ENCODE measurements at regions not wholly inside any gene's neighbourhood (a gene's known extent, or its start where the extent isn't known, plus 50 kb on each side); places are given as distances from the start of the nearest gene placed in this dataset.

DNA sequence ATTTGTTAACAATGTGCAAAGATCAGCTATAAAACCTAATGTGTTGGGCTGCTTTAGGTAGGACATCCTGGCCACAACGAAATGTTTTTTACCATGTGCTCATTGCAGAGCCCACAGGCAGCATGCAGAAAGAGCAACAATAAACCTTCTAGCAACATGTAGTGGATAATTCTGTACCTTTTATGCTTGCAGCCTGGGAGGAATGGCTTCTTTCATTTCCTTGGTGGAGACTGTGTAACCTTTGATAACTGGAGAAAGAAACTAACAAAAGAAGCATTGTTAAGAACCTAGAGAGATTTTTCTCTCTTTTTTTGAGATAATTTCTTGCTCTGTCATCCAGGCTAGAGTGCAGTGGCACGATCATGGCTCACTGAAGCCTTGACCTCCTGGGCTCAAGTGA is 225.5 kb upstream of the PRICKLE1 start:
- DNase-seq (ENCODE audit: low spot score), result no peak
- TF ChIP-seq, protein P1, sequence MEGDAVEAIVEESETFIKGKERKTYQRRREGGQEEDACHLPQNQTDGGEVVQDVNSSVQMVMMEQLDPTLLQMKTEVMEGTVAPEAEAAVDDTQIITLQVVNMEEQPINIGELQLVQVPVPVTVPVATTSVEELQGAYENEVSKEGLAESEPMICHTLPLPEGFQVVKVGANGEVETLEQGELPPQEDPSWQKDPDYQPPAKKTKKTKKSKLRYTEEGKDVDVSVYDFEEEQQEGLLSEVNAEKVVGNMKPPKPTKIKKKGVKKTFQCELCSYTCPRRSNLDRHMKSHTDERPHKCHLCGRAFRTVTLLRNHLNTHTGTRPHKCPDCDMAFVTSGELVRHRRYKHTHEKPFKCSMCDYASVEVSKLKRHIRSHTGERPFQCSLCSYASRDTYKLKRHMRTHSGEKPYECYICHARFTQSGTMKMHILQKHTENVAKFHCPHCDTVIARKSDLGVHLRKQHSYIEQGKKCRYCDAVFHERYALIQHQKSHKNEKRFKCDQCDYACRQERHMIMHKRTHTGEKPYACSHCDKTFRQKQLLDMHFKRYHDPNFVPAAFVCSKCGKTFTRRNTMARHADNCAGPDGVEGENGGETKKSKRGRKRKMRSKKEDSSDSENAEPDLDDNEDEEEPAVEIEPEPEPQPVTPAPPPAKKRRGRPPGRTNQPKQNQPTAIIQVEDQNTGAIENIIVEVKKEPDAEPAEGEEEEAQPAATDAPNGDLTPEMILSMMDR (IDR thresholded peaks at IDR 0.05), result no peak
- H3K27ac ChIP-seq, result no peak overlapping the region

DNA sequence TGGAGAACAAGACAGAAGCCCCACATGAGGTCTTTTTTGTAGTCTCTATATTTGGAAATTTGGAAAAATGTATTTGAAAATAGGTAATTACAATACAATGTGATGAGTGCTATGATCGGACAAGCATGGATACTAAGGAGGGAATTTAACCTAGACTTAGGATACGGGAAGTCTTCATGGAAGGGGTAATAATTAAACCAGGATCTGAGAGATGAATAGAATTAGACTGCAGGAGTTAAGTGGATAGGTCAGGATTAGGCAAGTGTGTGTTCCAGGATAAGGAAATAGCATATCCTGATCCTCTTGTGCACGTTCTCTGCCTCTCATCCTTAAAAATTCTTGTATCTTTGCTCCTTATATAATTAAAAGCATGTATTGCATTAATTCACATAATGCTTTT is 223.3 kb upstream of the PRICKLE1 start:
- TF ChIP-seq, protein P1 (IDR thresholded peaks at IDR 0.05), result no peak
- H3K4me3 ChIP-seq, result no peak overlapping the region
- no peak for DNase-seq (ENCODE audit: low spot score)
- no peak overlapping the region for H3K27ac ChIP-seq

More for the DNA sequence above, 225.5 kb upstream of the PRICKLE1 start:
- no peak overlapping the region for H3K4me3 ChIP-seq

DNA sequence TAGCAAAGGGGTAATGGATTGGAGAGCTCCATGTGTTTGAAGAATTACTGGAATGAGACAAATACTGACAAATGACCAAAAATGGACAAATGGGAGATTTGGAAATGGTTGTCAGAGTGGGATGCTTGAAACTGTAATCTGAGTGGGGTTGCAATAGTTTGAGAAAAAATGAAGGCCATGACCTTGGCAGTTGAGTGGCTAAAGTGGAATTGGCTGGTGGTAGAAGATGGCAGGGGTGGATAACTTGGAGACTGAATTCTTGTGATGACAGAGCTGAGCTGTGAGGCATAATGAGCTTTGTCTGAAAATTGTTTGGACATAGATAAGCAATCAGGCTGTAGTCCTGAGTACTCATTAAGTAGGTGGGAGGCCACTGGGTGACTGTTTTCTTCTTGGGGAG is 222.5 kb upstream of the PRICKLE1 start:
- DNase-seq (ENCODE audit: low spot score), result no peak
- TF ChIP-seq, protein P1 (IDR thresholded peaks at IDR 0.05), result no peak
- Histone ChIP-seq H3K4me3 (no peak overlapping the region), H3K27ac (no peak overlapping the region)

DNA sequence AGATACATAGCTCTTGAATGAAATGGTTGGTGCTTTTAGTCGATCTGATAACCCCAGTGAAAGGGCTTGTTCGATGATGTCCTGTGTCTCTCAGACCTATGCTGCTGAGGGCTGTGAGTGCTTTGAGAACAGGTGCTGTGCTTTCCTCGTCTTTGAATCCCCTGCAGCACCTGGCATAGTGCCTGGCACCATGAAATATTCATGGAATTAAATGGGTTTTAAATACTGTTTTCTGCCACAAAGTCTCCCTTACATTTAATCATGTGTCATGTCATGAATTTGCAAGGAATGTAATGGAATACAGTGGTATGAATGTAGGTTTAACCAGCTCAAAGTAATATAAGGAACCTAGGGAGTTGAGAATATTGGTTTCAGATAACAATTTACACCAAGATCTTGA is 220.5 kb upstream of the PRICKLE1 start:
- no peak overlapping the region for H3K27ac ChIP-seq
- H3K4me3 ChIP-seq, result no peak overlapping the region
- TF ChIP-seq, protein P1 (IDR thresholded peaks at IDR 0.05), result no peak
- DNase-seq (ENCODE audit: low spot score), result no peak

DNA sequence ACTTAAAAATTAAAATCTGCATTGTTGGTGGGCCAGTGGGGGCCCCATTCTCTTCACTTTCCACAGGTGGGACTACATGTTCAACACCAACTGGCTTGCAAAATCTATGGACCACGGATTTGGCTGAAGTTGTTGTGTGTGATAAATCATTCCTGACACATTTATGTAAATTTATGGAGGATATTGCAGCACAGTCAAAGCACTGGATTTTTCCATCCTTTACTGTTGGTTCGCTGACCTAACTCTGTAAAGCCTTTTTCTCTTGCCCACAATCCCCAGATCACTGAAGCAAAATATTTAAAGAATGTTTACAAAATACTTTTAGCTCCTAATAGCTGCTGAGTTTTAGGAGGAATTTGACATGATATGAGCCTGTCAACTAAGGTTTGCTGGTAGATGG is 219.7 kb upstream of the PRICKLE1 start:
- TF ChIP-seq, protein P1 (IDR thresholded peaks at IDR 0.05), result no peak
- Histone ChIP-seq H3K4me3 (no peak overlapping the region), H3K27ac (no peak overlapping the region)
- DNase-seq (ENCODE audit: low spot score), result no peak

DNA sequence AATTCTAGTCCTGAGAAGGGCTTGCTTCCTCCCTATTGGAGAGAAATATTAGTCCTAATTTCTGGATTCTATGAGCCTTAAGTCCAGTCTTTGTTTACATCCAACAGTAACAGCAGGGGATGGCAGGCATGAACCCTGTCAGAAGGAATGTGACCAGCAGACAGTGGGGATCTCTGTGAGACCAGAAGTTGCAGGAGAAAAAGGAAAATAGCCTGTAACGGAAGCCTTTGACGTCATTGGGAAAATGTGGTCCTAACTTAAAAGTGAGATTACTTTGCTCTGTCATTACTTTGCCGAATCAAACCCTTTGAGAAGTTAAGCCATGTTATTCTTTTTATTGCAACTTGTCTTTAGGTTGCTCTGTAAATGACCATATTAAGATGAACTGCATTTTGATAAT is 218.2 kb upstream of the PRICKLE1 start:
- Histone ChIP-seq H3K4me3 (no peak overlapping the region), H3K27ac (no peak overlapping the region)
- no peak for DNase-seq (ENCODE audit: low spot score)
- TF ChIP-seq, protein P1 (IDR thresholded peaks at IDR 0.05), result no peak

DNA sequence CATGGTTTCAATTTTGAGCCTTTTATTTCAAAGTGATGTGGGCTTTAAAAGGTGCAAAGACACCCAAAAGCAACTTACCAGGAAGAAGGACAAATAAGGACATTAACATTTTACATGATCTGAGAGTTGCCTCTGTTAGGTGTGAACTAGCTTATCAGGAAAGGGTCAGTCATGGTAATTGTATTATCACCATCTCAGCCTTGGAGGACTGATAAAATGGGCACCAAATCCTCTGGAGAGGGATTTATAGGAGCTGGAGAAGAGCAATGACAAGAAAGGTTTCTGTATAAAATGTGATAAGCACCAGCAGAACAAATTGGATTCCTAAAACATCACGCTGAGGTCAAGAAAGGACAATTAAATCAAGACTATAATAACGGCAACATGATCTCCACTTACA is 217.7 kb upstream of the PRICKLE1 start:
- H3K27ac ChIP-seq, result no peak overlapping the region
- TF ChIP-seq, protein P1 (IDR thresholded peaks at IDR 0.05), result no peak
- no peak for DNase-seq (ENCODE audit: low spot score)
- H3K4me3 ChIP-seq, result no peak overlapping the region

Data from coronary artery (tissue), 2 donors.